ENCODE measurements at regions not wholly inside any gene's neighbourhood (a gene's known extent, or its start where the extent isn't known, plus 50 kb on each side); places are given as distances from the start of the nearest gene placed in this dataset.

- TF ChIP-seq CTCF (conservative IDR thresholded peaks at IDR 0.05; ENCODE audit: low read length) = no peak
- no peak for TF ChIP-seq EZH2phosphoT487 (IDR thresholded peaks at IDR 0.05; ENCODE audit: borderline replicate concordance)
Measured at GRCh38 chr17:79185671-79186070, 111.0 kb downstream of the ENGASE start.
